B cell (primary cell): ENCODE measurements at regions not wholly inside any gene's neighbourhood (a gene's known extent, or its start where the extent isn't known, plus 50 kb on each side); places are given as distances from the start of the nearest gene placed in this dataset.

Source experiments
- ATAC-seq: fragments of 200-7000 bp; cut with Tn5 transposase; one replicate; pipeline ENCODE4 v1.10.0; 2021; ENCODE audit warnings: low read depth, mild to moderate bottlenecking, moderate number of reproducible peaks, moderate library complexity
- CTCF ChIA-PET: fragments of 350-600 bp; sonication (Branson Sonifier 250); formaldehyde crosslinking; loops from one replicate; lab custom pipeline; 2021; ENCODE audit warnings: antibody characterized with exemption, inconsistent platforms; lab: Charles Lee
- POLR2A ChIA-PET: fragments of 350-600 bp; sonication (Branson Sonifier 250); formaldehyde crosslinking; loops from one replicate; lab custom pipeline; 2021; ENCODE audit warnings: antibody characterized with exemption; lab: Charles Lee
- DNase-seq: peaks from one replicate; pipeline ENCODE4 v3.0.0; 2013
- H2AFZ ChIP-seq: 2 replicates; pipeline ENCODE4 v1.6.1; 2012; ENCODE audit warnings: mild to moderate bottlenecking, low read depth, low read length; ENCODE audit not compliant: insufficient read depth, poor library complexity, severe bottlenecking
- H3K27ac ChIP-seq, 2 donors: 1 replicate in 1 of 2; 2 replicates in 1 of 2; pipeline ENCODE4 v1.5.1; 2012 to 2013; ENCODE audit warnings: low read length in 2 of 2, mild to moderate bottlenecking in 2 of 2, moderate library complexity in 1 of 2
- H3K27me3 ChIP-seq, 4 experiments: fragments of 200-600 bp in 1 of 4; sonication (generic) in 1 of 4; replicated peaks in 1 of 4; 1 replicate in 2 of 4; 2 replicates in 2 of 4; pipeline versions ENCODE4 v1.6.1 to v1.7.0; 2013 to 2016; ENCODE audit warnings: low read length in 3 of 4, mild to moderate bottlenecking in 2 of 4, mixed read lengths in 1 of 4, moderate library complexity in 1 of 4; ENCODE audit not compliant: insufficient read depth in 4 of 4, control insufficient read depth in 3 of 4; ENCODE audit errors: control extremely low read depth in 1 of 4
- H3K36me3 ChIP-seq, 2 experiments: replicated peaks in 1 of 2; 1 replicate in 1 of 2; 2 replicates in 1 of 2; pipeline versions ENCODE4 v1.6.1 to v1.7.1; 2013; ENCODE audit warnings: low read length in 1 of 2; ENCODE audit not compliant: insufficient read depth in 2 of 2, control insufficient read depth in 1 of 2; ENCODE audit errors: control extremely low read depth in 1 of 2, extremely low read depth in 1 of 2
- H3K4me1 ChIP-seq, 2 donors: fragments of 200-600 bp in 1 of 2; sonication (generic) in 1 of 2; 1 replicate in 1 of 2; 2 replicates in 1 of 2; pipeline versions ENCODE4 v1.5.1 to v1.6.1; 2013 to 2017; ENCODE audit warnings: low read length in 2 of 2; ENCODE audit not compliant: control insufficient read depth in 2 of 2, insufficient read depth in 2 of 2
- H3K4me2 ChIP-seq: replicated peaks from 2 replicates; pipeline ENCODE3; 2012; ENCODE audit warnings: mild to moderate bottlenecking, low read depth, low read length; ENCODE audit not compliant: poor library complexity, severe bottlenecking
- H3K4me3 ChIP-seq, 5 experiments: fragments of 200-600 bp in 1 of 5; sonication (generic) in 1 of 5; 1 replicate in 3 of 5; 2 replicates in 2 of 5; pipeline versions ENCODE4 v1.5.1 to v1.7.0; 2011 to 2016; ENCODE audit warnings: low read length in 4 of 5, mild to moderate bottlenecking in 4 of 5, low read depth in 2 of 5, control low read depth in 1 of 5, moderate library complexity in 1 of 5; ENCODE audit not compliant: insufficient read depth in 1 of 5; ENCODE audit errors: control extremely low read depth in 1 of 5, extremely low read depth in 1 of 5
- H3K79me2 ChIP-seq: fragments of 200-600 bp; sonication (generic); one replicate; pipeline ENCODE4 v1.6.0; 2016; ENCODE audit warnings: low read length; ENCODE audit not compliant: control insufficient read depth, insufficient read depth
- H3K9ac ChIP-seq: fragments of 200-600 bp; sonication (generic); 2 replicates; pipeline ENCODE4 v1.6.1; 2017; ENCODE audit warnings: mild to moderate bottlenecking, low read length, moderate library complexity
- H3K9me3 ChIP-seq, 3 donors: one replicate each; pipeline versions ENCODE4 v1.6.1 to v1.7.1; 2013; ENCODE audit warnings: low read length in 2 of 3; ENCODE audit not compliant: control insufficient read depth in 2 of 3, insufficient read depth in 1 of 3; ENCODE audit errors: control extremely low read depth in 1 of 3
- H4K20me1 ChIP-seq: 2 replicates; pipeline ENCODE4 v1.6.0; 2012; ENCODE audit warnings: mild to moderate bottlenecking, low read length; ENCODE audit not compliant: insufficient read depth, control insufficient read depth, poor library complexity, severe bottlenecking
- H3K27ac Mint-ChIP-seq: one replicate; pipeline ENCODE4 v1.8.0; 2021; ENCODE audit warnings: mixed read lengths
- H3K27me3 Mint-ChIP-seq: one replicate; pipeline ENCODE4 v1.8.0; 2021; ENCODE audit warnings: mixed read lengths
- H3K4me1 Mint-ChIP-seq: one replicate; pipeline ENCODE4 v1.8.0; 2021; ENCODE audit warnings: mixed read lengths
- H3K4me3 Mint-ChIP-seq: one replicate; pipeline ENCODE4 v1.8.0; 2021; ENCODE audit warnings: mixed read lengths
- H3K9me3 Mint-ChIP-seq: one replicate; pipeline ENCODE4 v1.8.0; 2022; ENCODE audit warnings: mixed read lengths; ENCODE audit not compliant: insufficient read depth
- EZH2 ChIP-seq: IDR thresholded peaks from 2 replicates; pipeline ENCODE4 v1.6.1; 2012; ENCODE audit warnings: borderline replicate concordance, low read depth, mild to moderate bottlenecking, moderate library complexity, low read length; ENCODE audit not compliant: insufficient read depth, poor library complexity, severe bottlenecking
- WGBS: methylation state at CpG from one replicate; pipeline ENCODE4 v1.1.5; 2013; ENCODE audit warnings: missing lambda C conversion rate; ENCODE audit not compliant: insufficient coverage; 5-methylcytosine and 5-hydroxymethylcytosine counted together
- intact Hi-C: fragments of 100-400 bp; cut with micrococcal nuclease; formaldehyde crosslinking; loops from one replicate; pipeline ENCODE4 v1.10.0; 2022
- TF ChIP-seq, protein P1 (sequence below): fragments of 200-600 bp; IDR thresholded peaks from one replicate; pipeline ENCODE4 v1.8.0; 2022; ENCODE audit warnings: antibody characterized with exemption, mild to moderate bottlenecking

GRCh38 chr18:56052202-56052601, 464.2 kb upstream of the TCF4 start:
- peaks cover 0 to 12% (median 6%) of the 10 kb centered on the region in 3 donors for H3K9me3 ChIP-seq
- H3K27me3 Mint-ChIP-seq = no peaks in the 10 kb centered on the region
- no peak for TF ChIP-seq EZH2
- H3K27ac Mint-ChIP-seq = no peak overlapping the region
- no peak overlapping the region for H3K9ac ChIP-seq
- WGBS = no CpG with 5 or more reads among the region's 1 CpG
- no peak overlapping the region for H2AFZ ChIP-seq
- H3K4me3 ChIP-seq = no peak overlapping the region
- DNase-seq (no peak), ATAC-seq (no peak)
- CTCF ChIA-PET = no interaction called here
- no peak overlapping the region for H3K27ac ChIP-seq
- H3K27me3 ChIP-seq = no peaks in the 10 kb centered on the region
- no peaks in the 10 kb centered on the region for H4K20me1 ChIP-seq
- peaks cover 10% of the 10 kb centered on the region for H3K9me3 Mint-ChIP-seq
- H3K4me1 Mint-ChIP-seq = no peaks in the 10 kb centered on the region
- POLR2A ChIA-PET = no interaction called here
- H3K4me3 Mint-ChIP-seq = no peak overlapping the region
- H3K4me2 ChIP-seq = no peak overlapping the region
- no peaks in the 10 kb centered on the region for H3K4me1 ChIP-seq
- intact Hi-C loops = no loop called here
- no peaks in the 10 kb centered on the region for H3K36me3 ChIP-seq
- H3K79me2 ChIP-seq = no peaks in the 10 kb centered on the region

DNA sequence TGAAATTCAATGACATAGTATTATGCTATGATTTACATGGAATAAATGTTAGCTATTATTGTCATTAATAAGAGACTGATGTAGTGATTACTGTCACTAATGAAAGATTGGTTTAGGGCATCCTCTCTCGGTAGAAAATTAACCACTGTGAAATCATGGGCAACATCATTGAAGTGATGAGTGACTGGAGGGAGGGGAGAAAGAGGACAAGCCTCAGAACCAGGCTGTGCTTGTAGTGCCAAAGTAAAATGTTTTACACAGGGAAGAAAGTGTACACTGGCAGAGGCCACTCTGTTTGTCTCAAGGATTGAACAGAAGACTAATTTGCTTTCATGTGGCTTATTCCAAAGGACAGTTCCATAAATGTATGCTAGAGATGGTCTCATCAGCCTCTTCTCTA, 456.2 kb upstream of the TCF4 start:
- Histone ChIP-seq H3K27ac (no peak overlapping the region), H4K20me1 (no peaks in the 10 kb centered on the region), H2AFZ (no peak overlapping the region), H3K4me3 (no peak overlapping the region), H3K36me3 (no peaks in the 10 kb centered on the region), H3K27me3 (no peaks in the 10 kb centered on the region), H3K4me2 (no peak overlapping the region), H3K9me3 (peaks cover 0 to 12% (median 9%) of the 10 kb centered on the region in 3 donors), H3K9ac (no peak overlapping the region), H3K4me1 (no peaks in the 10 kb centered on the region), H3K79me2 (no peaks in the 10 kb centered on the region)
- ATAC-seq (no peak), DNase-seq (no peak)
- Mint-ChIP-seq H3K9me3 (peaks cover 8% of the 10 kb centered on the region), H3K27me3 (no peaks in the 10 kb centered on the region), H3K4me1 (no peaks in the 10 kb centered on the region), H3K4me3 (no peak overlapping the region), H3K27ac (no peak overlapping the region)
- TF ChIP-seq, protein P1, sequence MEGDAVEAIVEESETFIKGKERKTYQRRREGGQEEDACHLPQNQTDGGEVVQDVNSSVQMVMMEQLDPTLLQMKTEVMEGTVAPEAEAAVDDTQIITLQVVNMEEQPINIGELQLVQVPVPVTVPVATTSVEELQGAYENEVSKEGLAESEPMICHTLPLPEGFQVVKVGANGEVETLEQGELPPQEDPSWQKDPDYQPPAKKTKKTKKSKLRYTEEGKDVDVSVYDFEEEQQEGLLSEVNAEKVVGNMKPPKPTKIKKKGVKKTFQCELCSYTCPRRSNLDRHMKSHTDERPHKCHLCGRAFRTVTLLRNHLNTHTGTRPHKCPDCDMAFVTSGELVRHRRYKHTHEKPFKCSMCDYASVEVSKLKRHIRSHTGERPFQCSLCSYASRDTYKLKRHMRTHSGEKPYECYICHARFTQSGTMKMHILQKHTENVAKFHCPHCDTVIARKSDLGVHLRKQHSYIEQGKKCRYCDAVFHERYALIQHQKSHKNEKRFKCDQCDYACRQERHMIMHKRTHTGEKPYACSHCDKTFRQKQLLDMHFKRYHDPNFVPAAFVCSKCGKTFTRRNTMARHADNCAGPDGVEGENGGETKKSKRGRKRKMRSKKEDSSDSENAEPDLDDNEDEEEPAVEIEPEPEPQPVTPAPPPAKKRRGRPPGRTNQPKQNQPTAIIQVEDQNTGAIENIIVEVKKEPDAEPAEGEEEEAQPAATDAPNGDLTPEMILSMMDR = no peak
- TF ChIP-seq EZH2 = no peak
- WGBS = 70% methylated on average over 1 of the region's 1 CpG
- intact Hi-C loops = no loop called here
- CTCF ChIA-PET = no interaction called here
- POLR2A ChIA-PET = no interaction called here
